ENCODE measurements at regions not wholly inside any gene's neighbourhood (a gene's known extent, or its start where the extent isn't known, plus 50 kb on each side); places are given as distances from the start of the nearest gene placed in this dataset.

GRCh38 chr9:12065686-12066085 is 627.5 kb upstream of the TYRP1 start:
- TF ChIP-seq CTCF (IDR thresholded peaks at IDR 0.05) (no peak), POLR2A (IDR thresholded peaks at IDR 0.05) (no peak)

All from heart left ventricle (tissue), 13 donors.